Hepatocyte (in vitro differentiated cells): ENCODE measurements at regions not wholly inside any gene's neighbourhood (a gene's known extent, or its start where the extent isn't known, plus 50 kb on each side); places are given as distances from the start of the nearest gene placed in this dataset.

Experiments used
- DNase-seq: peaks from one replicate; pipeline ENCODE4 v3.0.0-alpha.2; 2016; ENCODE audit warnings: low spot score
- H2AFZ ChIP-seq: fragments of 200-600 bp; sonication (generic); 2 replicates; pipeline ENCODE4 v1.6.0; 2016; ENCODE audit warnings: antibody characterized with exemption, mild to moderate bottlenecking
- H3K27ac ChIP-seq: fragments of 200-600 bp; sonication (generic); 2 replicates; pipeline ENCODE4 v1.5.1; 2016; ENCODE audit warnings: mild to moderate bottlenecking
- H3K27me3 ChIP-seq: fragments of 200-600 bp; sonication (generic); 2 replicates; pipeline ENCODE4 v1.6.1; 2016
- H3K36me3 ChIP-seq: fragments of 200-600 bp; sonication (generic); replicated peaks from 2 replicates; pipeline ENCODE4 v1.5.1; 2016; ENCODE audit warnings: low read depth; ENCODE audit not compliant: insufficient read depth
- H3K4me1 ChIP-seq: fragments of 200-600 bp; sonication (generic); 2 replicates; pipeline ENCODE4 v1.5.1; 2016; ENCODE audit warnings: mild to moderate bottlenecking, moderate library complexity; ENCODE audit not compliant: insufficient read depth
- H3K4me2 ChIP-seq: fragments of 200-600 bp; sonication (generic); 2 replicates; pipeline ENCODE4 v1.6.0; 2016
- H3K4me3 ChIP-seq: fragments of 200-600 bp; sonication (generic); 2 replicates; pipeline ENCODE4 v1.5.1; 2016; ENCODE audit warnings: mild to moderate bottlenecking
- H3K79me2 ChIP-seq: fragments of 200-600 bp; sonication (generic); 2 replicates; pipeline ENCODE4 v1.6.0; 2017; ENCODE audit warnings: mild to moderate bottlenecking
- H3K9me2 ChIP-seq: fragments of 200-600 bp; sonication (generic); replicated peaks from 2 replicates; pipeline ENCODE4 v1.6.0; 2017; ENCODE audit warnings: mild to moderate bottlenecking; ENCODE audit not compliant: insufficient read depth
- H3K9me3 ChIP-seq: fragments of 200-600 bp; sonication (generic); 2 replicates; pipeline ENCODE4 v1.5.1; 2016; ENCODE audit warnings: low read depth, mild to moderate bottlenecking
- H4K20me1 ChIP-seq: fragments of 200-600 bp; sonication (generic); 2 replicates; pipeline ENCODE4 v1.6.0; 2016; ENCODE audit warnings: mild to moderate bottlenecking; ENCODE audit not compliant: insufficient read depth, poor library complexity, severe bottlenecking
- CTCF ChIP-seq: fragments of 200-600 bp; sonication (generic); IDR thresholded peaks from 2 replicates; pipeline ENCODE4 v1.5.1; 2016; ENCODE audit warnings: antibody characterized with exemption, mild to moderate bottlenecking; ENCODE audit not compliant: poor library complexity
- EZH2 ChIP-seq: fragments of 200-600 bp; sonication (generic); IDR thresholded peaks from 2 replicates; pipeline ENCODE4 v1.6.1; 2016; ENCODE audit warnings: antibody characterized with exemption, mild to moderate bottlenecking, borderline replicate concordance
- EZH2phosphoT487 ChIP-seq: fragments of 200-600 bp; sonication (generic); IDR thresholded peaks from one replicate; pipeline ENCODE4 v1.6.1; 2018; ENCODE audit warnings: antibody characterized with exemption, mild to moderate bottlenecking, low read depth, moderate library complexity; ENCODE audit not compliant: unreplicated experiment, severe bottlenecking
- WGBS: methylation state at CpG from one replicate; pipeline ENCODE4 v1.1.6; 2016; ENCODE audit warnings: low lambda C conversion rate; ENCODE audit errors: missing lambda C conversion rate; 5-methylcytosine and 5-hydroxymethylcytosine counted together

- H3K4me2 ChIP-seq = no peak overlapping the region
- H4K20me1 ChIP-seq = no peaks in the 10 kb centered on the region
- no peak overlapping the region for H2AFZ ChIP-seq
- TF ChIP-seq EZH2 (no peak), CTCF (no peak), EZH2phosphoT487 (no peak)
- H3K27me3 ChIP-seq = no peaks in the 10 kb centered on the region
- no peak overlapping the region for H3K4me3 ChIP-seq
- WGBS = 71% methylated on average over 11 of the region's 11 CpGs
- H3K4me1 ChIP-seq = no peaks in the 10 kb centered on the region
- no peaks in the 10 kb centered on the region for H3K9me2 ChIP-seq
- H3K36me3 ChIP-seq = no peaks in the 10 kb centered on the region
- DNase-seq = no peak
- H3K27ac ChIP-seq = no peak overlapping the region
- H3K9me3 ChIP-seq = no peaks in the 10 kb centered on the region
- no peaks in the 10 kb centered on the region for H3K79me2 ChIP-seq
These were observed 812.7 kb downstream of the DCDC2C start for GRCh38 chr2:4515871-4516761.

- Histone ChIP-seq H3K4me3 (no peak overlapping the region), H3K9me2 (no peaks in the 10 kb centered on the region), H3K27ac (no peak overlapping the region), H4K20me1 (no peaks in the 10 kb centered on the region), H3K4me1 (no peaks in the 10 kb centered on the region), H3K79me2 (no peaks in the 10 kb centered on the region), H3K4me2 (no peak overlapping the region), H3K9me3 (no peaks in the 10 kb centered on the region), H2AFZ (no peak overlapping the region), H3K27me3 (no peaks in the 10 kb centered on the region), H3K36me3 (no peaks in the 10 kb centered on the region)
- TF ChIP-seq EZH2 (no peak), CTCF (no peak)
- DNase-seq = no peak
- 96% methylated on average over 3 of the region's 3 CpGs for WGBS
These were observed 815.2 kb downstream of the DCDC2C start for GRCh38 chr2:4518596-4518995.

- no peak overlapping the region for H3K4me2 ChIP-seq
- no peaks in the 10 kb centered on the region for H3K36me3 ChIP-seq
- H2AFZ ChIP-seq = no peak overlapping the region
- H4K20me1 ChIP-seq = no peaks in the 10 kb centered on the region
- no peaks in the 10 kb centered on the region for H3K79me2 ChIP-seq
- no peaks in the 10 kb centered on the region for H3K9me3 ChIP-seq
- WGBS = 86% methylated on average over 15 of the region's 15 CpGs
- no peak overlapping the region for H3K27ac ChIP-seq
- no peak for DNase-seq
- H3K4me1 ChIP-seq = no peaks in the 10 kb centered on the region
- no peak overlapping the region for H3K4me3 ChIP-seq
- no peak for TF ChIP-seq EZH2
- TF ChIP-seq EZH2phosphoT487 = no peak
- TF ChIP-seq CTCF = no peak
- no peaks in the 10 kb centered on the region for H3K27me3 ChIP-seq
- H3K9me2 ChIP-seq = no peaks in the 10 kb centered on the region
These were observed 819.4 kb downstream of the DCDC2C start for GRCh38 chr2:4522498-4523421.
